Astrocyte (in vitro differentiated cells and primary cell): ENCODE measurements at regions not wholly inside any gene's neighbourhood (a gene's known extent, or its start where the extent isn't known, plus 50 kb on each side); places are given as distances from the start of the nearest gene placed in this dataset.

ENCODE experiments used
- EZH2 ChIP-seq: IDR thresholded peaks from 2 replicates; pipeline ENCODE4 v1.6.1; 2012; ENCODE audit warnings: mild to moderate bottlenecking, low read length, inconsistent platforms; ENCODE audit not compliant: insufficient read depth
- TF ChIP-seq, protein P1 (sequence below): IDR thresholded peaks from 2 replicates; pipeline ENCODE4 v1.5.1; 2011; ENCODE audit warnings: low read depth, mild to moderate bottlenecking, inconsistent platforms, low read length, moderate library complexity; ENCODE audit not compliant: insufficient read depth

DNA sequence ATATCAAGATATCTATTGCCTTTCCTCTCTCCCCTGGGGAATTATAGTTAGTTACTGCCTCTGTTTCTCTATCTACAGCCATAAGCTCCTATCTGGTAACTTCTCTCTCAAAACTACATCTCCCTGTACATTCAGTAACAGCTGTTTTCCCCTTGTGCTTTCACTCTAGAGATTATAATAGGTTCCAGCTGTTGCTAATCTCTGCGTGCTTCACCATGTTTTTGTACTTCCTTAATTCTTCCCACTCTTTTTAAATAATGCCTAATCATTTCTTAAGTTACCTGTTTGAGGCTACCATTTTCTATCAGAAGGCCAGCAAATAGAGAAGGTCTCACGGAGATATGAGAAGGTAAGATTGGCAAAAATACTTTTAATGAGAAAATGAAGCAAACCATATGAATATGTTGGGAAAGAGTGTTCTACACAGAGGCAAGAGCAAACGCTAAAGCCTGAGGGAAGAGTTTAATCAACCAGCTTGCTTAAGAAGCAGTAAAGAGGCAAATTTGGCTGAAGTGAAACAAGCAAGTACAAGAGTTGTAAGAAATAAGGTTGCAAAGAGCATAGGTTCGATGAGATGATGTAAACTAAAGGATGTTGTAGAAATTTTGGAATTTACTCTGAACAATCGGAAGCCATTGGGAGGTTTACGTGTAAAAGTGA lies 101.9 kb upstream of the HGF start:
- TF ChIP-seq, protein P1, sequence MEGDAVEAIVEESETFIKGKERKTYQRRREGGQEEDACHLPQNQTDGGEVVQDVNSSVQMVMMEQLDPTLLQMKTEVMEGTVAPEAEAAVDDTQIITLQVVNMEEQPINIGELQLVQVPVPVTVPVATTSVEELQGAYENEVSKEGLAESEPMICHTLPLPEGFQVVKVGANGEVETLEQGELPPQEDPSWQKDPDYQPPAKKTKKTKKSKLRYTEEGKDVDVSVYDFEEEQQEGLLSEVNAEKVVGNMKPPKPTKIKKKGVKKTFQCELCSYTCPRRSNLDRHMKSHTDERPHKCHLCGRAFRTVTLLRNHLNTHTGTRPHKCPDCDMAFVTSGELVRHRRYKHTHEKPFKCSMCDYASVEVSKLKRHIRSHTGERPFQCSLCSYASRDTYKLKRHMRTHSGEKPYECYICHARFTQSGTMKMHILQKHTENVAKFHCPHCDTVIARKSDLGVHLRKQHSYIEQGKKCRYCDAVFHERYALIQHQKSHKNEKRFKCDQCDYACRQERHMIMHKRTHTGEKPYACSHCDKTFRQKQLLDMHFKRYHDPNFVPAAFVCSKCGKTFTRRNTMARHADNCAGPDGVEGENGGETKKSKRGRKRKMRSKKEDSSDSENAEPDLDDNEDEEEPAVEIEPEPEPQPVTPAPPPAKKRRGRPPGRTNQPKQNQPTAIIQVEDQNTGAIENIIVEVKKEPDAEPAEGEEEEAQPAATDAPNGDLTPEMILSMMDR, result no peak
- TF ChIP-seq EZH2, result no peak
